ENCODE measurements at regions not wholly inside any gene's neighbourhood (a gene's known extent, or its start where the extent isn't known, plus 50 kb on each side); places are given as distances from the start of the nearest gene placed in this dataset.

GRCh38 chr5:128749136-128749898, 211.3 kb upstream of the FBN2 start:
- DNase-seq (ENCODE audit: low read depth, low spot score): no peak
- H3K4me3 Mint-ChIP-seq: no peak overlapping the region
- no peaks in the 10 kb centered on the region for H3K9me3 Mint-ChIP-seq

GRCh38 chr5:128750155-128750554, 212.1 kb upstream of the FBN2 start:
- H3K4me1 Mint-ChIP-seq: no peaks in the 10 kb centered on the region
- no peak for DNase-seq (ENCODE audit: low read depth, low spot score)
- H3K9me3 Mint-ChIP-seq: no peaks in the 10 kb centered on the region
- H3K36me3 Mint-ChIP-seq (ENCODE audit: low read depth): no peaks in the 10 kb centered on the region
- H3K27me3 Mint-ChIP-seq (ENCODE audit: low read depth): no peaks in the 10 kb centered on the region
- no peak overlapping the region for H3K4me3 Mint-ChIP-seq
- TF ChIP-seq CTCF (conservative IDR thresholded peaks at IDR 0.05): no peak
- H3K27ac Mint-ChIP-seq (ENCODE audit: unreplicated experiment): no peak overlapping the region

More at GRCh38 chr5:128749136-128749898, 211.3 kb upstream of the FBN2 start:
- no peaks in the 10 kb centered on the region for H3K27me3 Mint-ChIP-seq (ENCODE audit: low read depth)
- no peaks in the 10 kb centered on the region for H3K4me1 Mint-ChIP-seq
- no peak for TF ChIP-seq CTCF (conservative IDR thresholded peaks at IDR 0.05)
- no peak overlapping the region for H3K27ac Mint-ChIP-seq (ENCODE audit: unreplicated experiment)
- H3K36me3 Mint-ChIP-seq (ENCODE audit: low read depth): no peaks in the 10 kb centered on the region

GRCh38 chr5:128757196-128757959, 207.9 kb upstream of the SLC27A6 start:
- Mint-ChIP-seq H3K36me3 (ENCODE audit: low read depth) (no peaks in the 10 kb centered on the region), H3K4me3 (no peak overlapping the region)

GRCh38 chr5:128762661-128763306, 202.5 kb upstream of the SLC27A6 start:
- H3K4me1 Mint-ChIP-seq: no peaks in the 10 kb centered on the region
- H3K27ac Mint-ChIP-seq (ENCODE audit: unreplicated experiment): no peak overlapping the region
- TF ChIP-seq CTCF (conservative IDR thresholded peaks at IDR 0.05): no peak
- DNase-seq (ENCODE audit: low read depth, low spot score): no peak
- no peaks in the 10 kb centered on the region for H3K27me3 Mint-ChIP-seq (ENCODE audit: low read depth)
- no peak overlapping the region for H3K4me3 Mint-ChIP-seq
- peaks cover 4% of the 10 kb centered on the region for H3K9me3 Mint-ChIP-seq
- H3K36me3 Mint-ChIP-seq (ENCODE audit: low read depth): no peaks in the 10 kb centered on the region

More at GRCh38 chr5:128757196-128757959, 207.9 kb upstream of the SLC27A6 start:
- Mint-ChIP-seq H3K4me1 (no peaks in the 10 kb centered on the region), H3K27ac (ENCODE audit: unreplicated experiment) (no peak overlapping the region), H3K27me3 (ENCODE audit: low read depth) (no peaks in the 10 kb centered on the region), H3K9me3 (peaks cover 4% of the 10 kb centered on the region)
- TF ChIP-seq CTCF (conservative IDR thresholded peaks at IDR 0.05): no peak
- no peak for DNase-seq (ENCODE audit: low read depth, low spot score)

- Mint-ChIP-seq H3K27ac (ENCODE audit: unreplicated experiment) (no peak overlapping the region), H3K27me3 (ENCODE audit: low read depth) (no peaks in the 10 kb centered on the region), H3K36me3 (ENCODE audit: low read depth) (no peaks in the 10 kb centered on the region), H3K9me3 (peaks cover 4% of the 10 kb centered on the region), H3K4me3 (no peak overlapping the region), H3K4me1 (no peaks in the 10 kb centered on the region)
- DNase-seq (ENCODE audit: low read depth, low spot score): no peak
- no peak for TF ChIP-seq CTCF (conservative IDR thresholded peaks at IDR 0.05)
Observed at GRCh38 chr5:128763321-128763720, 202.0 kb upstream of the SLC27A6 start.
